ENCODE measurements at regions not wholly inside any gene's neighbourhood (a gene's known extent, or its start where the extent isn't known, plus 50 kb on each side); places are given as distances from the start of the nearest gene placed in this dataset.

DNA sequence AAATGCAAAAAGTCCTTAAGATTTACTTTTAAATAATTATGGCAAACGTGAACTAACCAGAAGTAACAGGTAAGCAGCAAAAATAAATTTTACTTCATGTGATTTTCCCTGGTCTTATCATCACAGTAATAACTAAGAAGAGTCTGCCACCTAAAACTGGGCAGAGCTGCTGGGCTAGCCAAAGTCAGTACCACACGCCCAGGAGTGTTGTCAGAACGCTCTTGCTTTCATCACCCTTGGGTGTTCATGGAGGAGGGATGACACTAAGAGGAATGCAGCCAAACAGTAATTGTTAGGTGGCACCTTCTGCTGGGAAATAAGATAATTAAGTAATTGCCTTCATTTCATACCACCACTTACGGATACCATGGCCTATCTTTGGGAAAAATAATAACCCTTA, 92.0 kb upstream of the NEUROD1 start:
- Histone ChIP-seq H3K27ac (ENCODE audit: low read depth, low read length) (no peak overlapping the region), H2AFZ (ENCODE audit: low read length) (no peak overlapping the region), H3K27me3 (ENCODE audit: insufficient read depth, low read length) (no peaks in the 10 kb centered on the region), H3K9me3 (ENCODE audit: low read depth, low read length) (no peaks in the 10 kb centered on the region), H3K4me3 (ENCODE audit: insufficient read depth, low read length) (no peak overlapping the region), H3K4me1 (ENCODE audit: insufficient read depth, low read length) (peaks cover 6% of the 10 kb centered on the region), H3K4me2 (ENCODE audit: insufficient read depth, low read length) (no peak overlapping the region), H3K36me3 (ENCODE audit: insufficient read depth, low read length) (no peaks in the 10 kb centered on the region), H4K20me1 (ENCODE audit: insufficient read depth, low read length) (no peaks in the 10 kb centered on the region), H3K79me2 (ENCODE audit: insufficient read depth, low read length) (no peaks in the 10 kb centered on the region)
- DNase-seq (ENCODE audit: insufficient read length, low spot score, missing footprints) = no peak
- TF ChIP-seq, protein P1, sequence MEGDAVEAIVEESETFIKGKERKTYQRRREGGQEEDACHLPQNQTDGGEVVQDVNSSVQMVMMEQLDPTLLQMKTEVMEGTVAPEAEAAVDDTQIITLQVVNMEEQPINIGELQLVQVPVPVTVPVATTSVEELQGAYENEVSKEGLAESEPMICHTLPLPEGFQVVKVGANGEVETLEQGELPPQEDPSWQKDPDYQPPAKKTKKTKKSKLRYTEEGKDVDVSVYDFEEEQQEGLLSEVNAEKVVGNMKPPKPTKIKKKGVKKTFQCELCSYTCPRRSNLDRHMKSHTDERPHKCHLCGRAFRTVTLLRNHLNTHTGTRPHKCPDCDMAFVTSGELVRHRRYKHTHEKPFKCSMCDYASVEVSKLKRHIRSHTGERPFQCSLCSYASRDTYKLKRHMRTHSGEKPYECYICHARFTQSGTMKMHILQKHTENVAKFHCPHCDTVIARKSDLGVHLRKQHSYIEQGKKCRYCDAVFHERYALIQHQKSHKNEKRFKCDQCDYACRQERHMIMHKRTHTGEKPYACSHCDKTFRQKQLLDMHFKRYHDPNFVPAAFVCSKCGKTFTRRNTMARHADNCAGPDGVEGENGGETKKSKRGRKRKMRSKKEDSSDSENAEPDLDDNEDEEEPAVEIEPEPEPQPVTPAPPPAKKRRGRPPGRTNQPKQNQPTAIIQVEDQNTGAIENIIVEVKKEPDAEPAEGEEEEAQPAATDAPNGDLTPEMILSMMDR (IDR thresholded peaks at IDR 0.05; ENCODE audit: extremely low read depth, low read depth, low read length) = no peak

DNA sequence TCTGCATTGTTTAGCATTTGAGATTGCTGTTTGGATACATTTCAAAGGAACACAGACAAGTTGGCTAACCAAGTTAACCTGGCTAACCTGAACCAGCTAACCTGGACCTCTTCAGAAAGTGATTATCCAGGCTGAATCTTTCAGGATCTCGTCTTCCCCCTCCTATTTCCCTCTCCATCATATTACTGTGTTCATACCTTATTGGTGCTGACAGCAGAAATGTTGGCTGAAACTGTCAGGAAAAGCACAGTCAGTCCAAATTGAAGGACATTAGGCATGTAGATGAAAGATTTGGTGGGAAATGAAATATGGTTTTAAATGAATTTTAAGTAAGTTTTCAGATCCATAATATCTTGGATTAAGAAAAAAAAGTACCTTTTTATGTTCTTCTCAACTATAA, 92.5 kb upstream of the NEUROD1 start:
- Histone ChIP-seq H3K79me2 (ENCODE audit: insufficient read depth, low read length) (no peaks in the 10 kb centered on the region), H3K27me3 (ENCODE audit: insufficient read depth, low read length) (no peaks in the 10 kb centered on the region), H3K36me3 (ENCODE audit: insufficient read depth, low read length) (no peaks in the 10 kb centered on the region), H3K4me3 (ENCODE audit: insufficient read depth, low read length) (no peak overlapping the region), H4K20me1 (ENCODE audit: insufficient read depth, low read length) (no peaks in the 10 kb centered on the region), H3K4me1 (ENCODE audit: insufficient read depth, low read length) (peaks cover 6% of the 10 kb centered on the region), H3K27ac (ENCODE audit: low read depth, low read length) (no peak overlapping the region), H3K4me2 (ENCODE audit: insufficient read depth, low read length) (no peak overlapping the region), H3K9me3 (ENCODE audit: low read depth, low read length) (no peaks in the 10 kb centered on the region), H2AFZ (ENCODE audit: low read length) (no peak overlapping the region)
- TF ChIP-seq, protein P1 (IDR thresholded peaks at IDR 0.05; ENCODE audit: extremely low read depth, low read depth, low read length) = no peak
- DNase-seq (ENCODE audit: insufficient read length, low spot score, missing footprints) = no peak

DNA sequence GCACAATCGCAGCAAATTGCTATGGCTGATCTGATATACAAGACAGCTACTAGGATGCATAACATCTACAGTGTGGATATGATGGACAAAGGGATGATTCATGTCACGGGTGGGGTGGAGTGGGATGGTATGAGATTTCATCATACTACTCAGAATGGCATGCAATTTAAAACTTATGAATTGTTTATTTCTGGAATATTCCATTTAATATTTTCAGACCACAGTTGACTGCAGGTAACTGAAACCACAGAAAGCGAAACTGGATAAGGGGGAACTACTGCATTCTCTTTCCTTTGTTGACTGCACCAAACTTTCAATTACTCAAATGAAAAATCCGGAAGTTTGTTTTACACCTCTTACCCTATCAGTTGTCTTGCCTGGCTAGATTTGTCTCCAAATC, 94.4 kb upstream of the NEUROD1 start:
- H3K27ac ChIP-seq (ENCODE audit: low read depth, low read length) = no peak overlapping the region
- H3K79me2 ChIP-seq (ENCODE audit: insufficient read depth, low read length) = no peaks in the 10 kb centered on the region
- H2AFZ ChIP-seq (ENCODE audit: low read length) = no peak overlapping the region
- no peak for DNase-seq (ENCODE audit: insufficient read length, low spot score, missing footprints)
- TF ChIP-seq, protein P1 (IDR thresholded peaks at IDR 0.05; ENCODE audit: extremely low read depth, low read depth, low read length) = no peak
- no peak overlapping the region for H3K4me3 ChIP-seq (ENCODE audit: insufficient read depth, low read length)
- no peaks in the 10 kb centered on the region for H3K9me3 ChIP-seq (ENCODE audit: low read depth, low read length)
- no peaks in the 10 kb centered on the region for H4K20me1 ChIP-seq (ENCODE audit: insufficient read depth, low read length)
- H3K27me3 ChIP-seq (ENCODE audit: insufficient read depth, low read length) = no peaks in the 10 kb centered on the region
- no peak overlapping the region for H3K4me2 ChIP-seq (ENCODE audit: insufficient read depth, low read length)
- H3K4me1 ChIP-seq (ENCODE audit: insufficient read depth, low read length) = peaks cover 12% of the 10 kb centered on the region
- H3K36me3 ChIP-seq (ENCODE audit: insufficient read depth, low read length) = no peaks in the 10 kb centered on the region

DNA sequence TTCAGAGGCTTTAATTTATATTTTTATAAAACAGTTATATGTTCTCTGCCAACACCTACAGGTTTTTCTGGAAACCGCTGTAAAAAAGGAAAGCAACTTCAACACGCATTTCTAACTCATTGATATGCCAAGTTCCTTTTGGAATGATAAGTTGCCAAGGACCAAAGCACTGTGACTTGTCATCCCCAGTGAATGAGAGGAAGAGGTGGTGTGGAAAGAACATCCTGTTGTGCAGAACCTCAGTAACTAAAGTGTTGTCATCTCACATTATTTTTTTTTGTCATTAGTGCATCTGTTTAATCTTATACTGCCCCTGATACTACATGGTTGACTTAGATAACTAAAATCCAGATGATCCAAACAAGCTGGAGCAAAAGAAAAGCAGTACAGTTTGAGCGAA, 96.0 kb upstream of the NEUROD1 start:
- no peaks in the 10 kb centered on the region for H3K79me2 ChIP-seq (ENCODE audit: insufficient read depth, low read length)
- DNase-seq (ENCODE audit: insufficient read length, low spot score, missing footprints) = no peak
- H2AFZ ChIP-seq (ENCODE audit: low read length) = no peak overlapping the region
- no peaks in the 10 kb centered on the region for H3K36me3 ChIP-seq (ENCODE audit: insufficient read depth, low read length)
- H3K27me3 ChIP-seq (ENCODE audit: insufficient read depth, low read length) = no peaks in the 10 kb centered on the region
- no peaks in the 10 kb centered on the region for H3K9me3 ChIP-seq (ENCODE audit: low read depth, low read length)
- peaks cover 13% of the 10 kb centered on the region for H3K4me1 ChIP-seq (ENCODE audit: insufficient read depth, low read length)
- TF ChIP-seq, protein P1 (IDR thresholded peaks at IDR 0.05; ENCODE audit: extremely low read depth, low read depth, low read length) = no peak
- H3K27ac ChIP-seq (ENCODE audit: low read depth, low read length) = no peak overlapping the region
- no peak overlapping the region for H3K4me3 ChIP-seq (ENCODE audit: insufficient read depth, low read length)
- H4K20me1 ChIP-seq (ENCODE audit: insufficient read depth, low read length) = no peaks in the 10 kb centered on the region
- H3K4me2 ChIP-seq (ENCODE audit: insufficient read depth, low read length) = no peak overlapping the region
